ENCODE measurements at regions not wholly inside any gene's neighbourhood (a gene's known extent, or its start where the extent isn't known, plus 50 kb on each side); places are given as distances from the start of the nearest gene placed in this dataset.

DNA sequence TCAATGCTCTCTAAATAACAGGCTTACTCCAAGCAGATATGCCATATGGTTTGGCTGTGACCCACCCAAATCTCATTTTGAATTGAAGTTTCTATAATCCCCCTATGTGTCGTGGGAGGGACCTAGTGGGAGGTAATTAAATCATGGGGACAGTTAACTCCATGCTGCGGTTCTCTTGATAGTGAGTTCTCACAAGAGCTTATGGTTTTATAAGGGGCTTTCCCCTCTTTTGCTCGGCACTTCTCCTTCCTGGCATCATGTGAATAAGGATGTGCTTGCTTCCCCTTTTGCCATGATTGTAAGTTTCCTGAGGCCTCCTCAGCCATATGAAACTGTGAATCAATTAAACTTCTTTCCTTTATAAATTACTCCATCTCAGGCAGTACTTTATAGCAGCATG is 302.7 kb upstream of the ZC3H15 start:
- intact Hi-C loops (cut with DNase I, micrococcal nuclease): no loop called here
- no peak for ATAC-seq
- TF ChIP-seq, protein P1, sequence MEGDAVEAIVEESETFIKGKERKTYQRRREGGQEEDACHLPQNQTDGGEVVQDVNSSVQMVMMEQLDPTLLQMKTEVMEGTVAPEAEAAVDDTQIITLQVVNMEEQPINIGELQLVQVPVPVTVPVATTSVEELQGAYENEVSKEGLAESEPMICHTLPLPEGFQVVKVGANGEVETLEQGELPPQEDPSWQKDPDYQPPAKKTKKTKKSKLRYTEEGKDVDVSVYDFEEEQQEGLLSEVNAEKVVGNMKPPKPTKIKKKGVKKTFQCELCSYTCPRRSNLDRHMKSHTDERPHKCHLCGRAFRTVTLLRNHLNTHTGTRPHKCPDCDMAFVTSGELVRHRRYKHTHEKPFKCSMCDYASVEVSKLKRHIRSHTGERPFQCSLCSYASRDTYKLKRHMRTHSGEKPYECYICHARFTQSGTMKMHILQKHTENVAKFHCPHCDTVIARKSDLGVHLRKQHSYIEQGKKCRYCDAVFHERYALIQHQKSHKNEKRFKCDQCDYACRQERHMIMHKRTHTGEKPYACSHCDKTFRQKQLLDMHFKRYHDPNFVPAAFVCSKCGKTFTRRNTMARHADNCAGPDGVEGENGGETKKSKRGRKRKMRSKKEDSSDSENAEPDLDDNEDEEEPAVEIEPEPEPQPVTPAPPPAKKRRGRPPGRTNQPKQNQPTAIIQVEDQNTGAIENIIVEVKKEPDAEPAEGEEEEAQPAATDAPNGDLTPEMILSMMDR (IDR thresholded peaks at IDR 0.05): no peak

DNA sequence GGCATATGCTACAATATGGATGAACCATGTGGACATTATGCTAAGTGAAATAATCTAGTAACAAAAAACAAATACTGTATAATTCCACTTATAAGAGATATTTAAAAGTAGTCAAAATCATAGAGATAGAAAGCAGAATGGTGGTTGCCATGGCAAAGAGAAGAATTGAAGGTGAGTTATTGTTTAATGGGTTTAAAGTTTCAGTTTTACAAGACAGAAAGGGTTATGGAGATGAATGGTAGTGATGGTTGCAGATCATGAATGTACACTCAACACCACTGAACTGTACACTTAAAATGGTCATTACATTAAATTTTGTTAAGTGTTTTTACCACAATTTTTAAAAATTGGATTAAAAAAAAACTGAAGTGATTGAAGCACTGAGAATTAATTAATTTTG is 298.2 kb upstream of the ZC3H15 start:
- Histone ChIP-seq H3K4me1 (ENCODE audit: low read depth) (no peaks in the 10 kb centered on the region), H3K36me3 (ENCODE audit: low read depth) (no peaks in the 10 kb centered on the region), H3K4me3 (no peak overlapping the region), H3K9me3 (no peaks in the 10 kb centered on the region)
- intact Hi-C loops (cut with DNase I, micrococcal nuclease): no loop called here
- ATAC-seq: no peak
- TF ChIP-seq, protein P1 (IDR thresholded peaks at IDR 0.05): no peak
- no peak for DNase-seq

More for the DNA sequence above, 302.7 kb upstream of the ZC3H15 start:
- Histone ChIP-seq H3K4me1 (ENCODE audit: low read depth) (no peaks in the 10 kb centered on the region), H3K36me3 (ENCODE audit: low read depth) (no peaks in the 10 kb centered on the region), H3K4me3 (no peak overlapping the region), H3K9me3 (no peaks in the 10 kb centered on the region)
- no peak for DNase-seq

DNA sequence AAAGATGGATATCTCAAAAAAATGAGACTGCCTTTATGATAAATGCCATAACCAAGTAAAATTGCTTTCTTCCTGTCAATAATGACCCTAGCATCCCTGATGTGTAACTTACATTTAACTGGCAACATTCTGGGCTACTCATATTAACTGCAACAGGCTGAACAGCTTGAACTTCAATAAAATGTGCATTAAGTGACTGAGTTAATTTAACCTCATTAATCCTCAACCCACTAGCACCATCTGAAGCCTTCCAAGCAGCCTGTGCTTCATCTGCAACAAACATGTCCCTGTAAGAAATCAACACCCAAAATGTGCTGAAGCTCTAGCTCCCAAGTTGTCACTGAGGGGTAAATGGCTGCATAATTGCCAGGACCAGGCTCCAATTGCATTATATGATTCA is 296.2 kb upstream of the ZC3H15 start:
- Histone ChIP-seq H3K4me1 (ENCODE audit: low read depth) (no peaks in the 10 kb centered on the region), H3K4me3 (no peak overlapping the region), H3K9me3 (no peaks in the 10 kb centered on the region), H3K36me3 (ENCODE audit: low read depth) (no peaks in the 10 kb centered on the region)
- intact Hi-C loops (cut with DNase I, micrococcal nuclease): no loop called here
- TF ChIP-seq, protein P1 (IDR thresholded peaks at IDR 0.05): no peak
- ATAC-seq (no peak), DNase-seq (no peak)

DNA sequence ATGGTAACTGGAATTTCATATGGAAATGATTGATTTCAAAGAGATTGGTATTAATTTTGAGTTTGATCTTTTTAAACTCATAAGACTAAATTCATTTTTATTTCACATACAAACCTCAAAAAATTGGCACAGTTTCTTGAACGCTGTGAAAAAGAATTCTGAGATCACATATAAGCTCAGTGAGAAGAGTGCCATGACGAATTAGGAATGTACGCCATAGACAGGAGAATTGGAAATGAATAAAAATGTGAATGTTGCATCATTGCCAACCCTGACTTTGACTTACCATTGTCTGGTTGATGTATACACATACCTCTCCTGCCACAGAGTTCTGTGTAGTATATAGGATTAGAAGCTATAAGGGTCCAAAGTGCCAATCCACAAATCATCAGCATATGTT is 290.4 kb upstream of the ZC3H15 start:
- no peak for DNase-seq
- intact Hi-C loops (cut with DNase I, micrococcal nuclease): no loop called here
- no peak for ATAC-seq
- Histone ChIP-seq H3K36me3 (ENCODE audit: low read depth) (no peaks in the 10 kb centered on the region), H3K9me3 (no peaks in the 10 kb centered on the region), H3K4me1 (ENCODE audit: low read depth) (no peaks in the 10 kb centered on the region), H3K4me3 (no peak overlapping the region)
- TF ChIP-seq, protein P1 (IDR thresholded peaks at IDR 0.05): no peak

DNA sequence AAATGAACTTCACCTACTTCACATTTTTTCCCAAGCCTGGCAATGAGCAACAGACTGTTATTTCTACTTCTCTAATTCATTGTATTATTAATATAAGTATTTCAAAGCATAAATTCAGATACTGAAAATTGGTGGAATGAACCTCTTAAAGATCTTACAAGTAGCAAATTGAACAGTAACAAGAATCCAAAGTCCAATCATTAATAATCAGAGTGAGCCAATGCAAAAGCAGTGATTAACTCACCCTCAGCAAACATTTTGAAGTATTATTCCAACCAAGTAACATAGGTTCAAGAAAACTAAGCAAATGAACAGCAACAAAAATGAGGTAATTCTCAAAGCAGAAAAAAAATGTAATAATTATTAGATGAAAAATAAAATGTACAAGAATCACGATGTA is 288.1 kb upstream of the ZC3H15 start:
- no peaks in the 10 kb centered on the region for H3K9me3 ChIP-seq

More for the DNA sequence above, 288.1 kb upstream of the ZC3H15 start:
- Histone ChIP-seq H3K36me3 (ENCODE audit: low read depth) (no peaks in the 10 kb centered on the region), H3K4me1 (ENCODE audit: low read depth) (no peaks in the 10 kb centered on the region), H3K4me3 (no peak overlapping the region)
- no peak for DNase-seq
- intact Hi-C loops (cut with DNase I, micrococcal nuclease): no loop called here
- TF ChIP-seq, protein P1 (IDR thresholded peaks at IDR 0.05): no peak
- ATAC-seq: no peak
